ENCODE measurements at regions not wholly inside any gene's neighbourhood (a gene's known extent, or its start where the extent isn't known, plus 50 kb on each side); places are given as distances from the start of the nearest gene placed in this dataset.

- DNase-seq (ENCODE audit: low read depth), result no peak
- TF ChIP-seq, protein P1, sequence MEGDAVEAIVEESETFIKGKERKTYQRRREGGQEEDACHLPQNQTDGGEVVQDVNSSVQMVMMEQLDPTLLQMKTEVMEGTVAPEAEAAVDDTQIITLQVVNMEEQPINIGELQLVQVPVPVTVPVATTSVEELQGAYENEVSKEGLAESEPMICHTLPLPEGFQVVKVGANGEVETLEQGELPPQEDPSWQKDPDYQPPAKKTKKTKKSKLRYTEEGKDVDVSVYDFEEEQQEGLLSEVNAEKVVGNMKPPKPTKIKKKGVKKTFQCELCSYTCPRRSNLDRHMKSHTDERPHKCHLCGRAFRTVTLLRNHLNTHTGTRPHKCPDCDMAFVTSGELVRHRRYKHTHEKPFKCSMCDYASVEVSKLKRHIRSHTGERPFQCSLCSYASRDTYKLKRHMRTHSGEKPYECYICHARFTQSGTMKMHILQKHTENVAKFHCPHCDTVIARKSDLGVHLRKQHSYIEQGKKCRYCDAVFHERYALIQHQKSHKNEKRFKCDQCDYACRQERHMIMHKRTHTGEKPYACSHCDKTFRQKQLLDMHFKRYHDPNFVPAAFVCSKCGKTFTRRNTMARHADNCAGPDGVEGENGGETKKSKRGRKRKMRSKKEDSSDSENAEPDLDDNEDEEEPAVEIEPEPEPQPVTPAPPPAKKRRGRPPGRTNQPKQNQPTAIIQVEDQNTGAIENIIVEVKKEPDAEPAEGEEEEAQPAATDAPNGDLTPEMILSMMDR (conservative IDR thresholded peaks at IDR 0.05; ENCODE audit: low read depth, low read length), result no peak
- H3K4me3 ChIP-seq (ENCODE audit: low read length), result no peak overlapping the region
These were observed 69.0 kb downstream of the KIF2B start for GRCh38 chr17:53891726-53892125.

GRCh38 chr17:53892222-53892621, 69.5 kb downstream of the KIF2B start:
- TF ChIP-seq, protein P1 (conservative IDR thresholded peaks at IDR 0.05; ENCODE audit: low read depth, low read length), result no peak
- H3K4me3 ChIP-seq (ENCODE audit: low read length), result no peak overlapping the region
- DNase-seq (ENCODE audit: low read depth), result no peak

- TF ChIP-seq, protein P1 (conservative IDR thresholded peaks at IDR 0.05; ENCODE audit: low read depth, low read length), result no peak
- DNase-seq (ENCODE audit: low read depth), result no peak
- H3K4me3 ChIP-seq (ENCODE audit: low read length), result no peak overlapping the region
These were observed 71.9 kb downstream of the KIF2B start for GRCh38 chr17:53894591-53894990.

DNA sequence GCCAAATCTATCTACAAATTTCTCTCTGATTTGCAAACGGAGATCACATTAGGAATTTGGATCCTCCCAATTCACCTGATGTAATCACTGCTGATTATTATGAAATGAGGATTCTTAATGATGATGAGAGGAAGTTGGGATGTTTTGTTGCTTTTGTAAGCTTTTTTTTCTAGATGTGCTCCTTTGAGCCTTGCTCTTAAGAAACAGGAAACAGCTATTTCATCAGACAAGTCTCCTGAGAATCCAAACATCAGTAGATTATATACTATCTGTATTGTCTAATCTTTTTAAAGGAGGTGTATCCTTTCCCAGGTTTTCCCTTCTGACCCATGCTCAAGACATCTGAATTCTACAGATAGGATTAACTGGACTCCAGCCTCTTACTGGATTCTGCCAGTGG, 73.3 kb downstream of the KIF2B start:
- DNase-seq (ENCODE audit: low read depth), result no peak
- no peak overlapping the region for H3K4me3 ChIP-seq (ENCODE audit: low read length)
- TF ChIP-seq, protein P1 (conservative IDR thresholded peaks at IDR 0.05; ENCODE audit: low read depth, low read length), result no peak

DNA sequence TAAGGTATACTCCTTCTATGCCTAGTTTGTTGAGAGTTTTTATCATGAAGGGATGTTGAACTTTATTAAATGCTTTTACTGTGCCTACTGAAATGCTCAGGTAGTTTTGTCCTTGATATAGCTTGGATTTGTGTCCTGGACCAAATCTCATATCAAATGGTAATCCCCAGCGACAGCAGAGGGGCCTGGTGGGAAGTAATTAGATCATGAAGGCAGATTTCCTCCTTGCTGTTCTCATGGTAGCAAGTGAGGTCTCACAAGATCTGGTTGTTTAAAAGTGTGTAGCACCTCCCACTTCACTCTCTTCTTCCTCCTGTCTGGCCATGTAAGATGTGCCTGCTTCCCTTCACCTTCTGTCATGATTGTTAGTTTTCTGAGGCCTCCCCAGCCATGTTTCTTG, 78.2 kb downstream of the KIF2B start:
- DNase-seq (ENCODE audit: low read depth), result no peak
- TF ChIP-seq, protein P1 (conservative IDR thresholded peaks at IDR 0.05; ENCODE audit: low read depth, low read length), result no peak
- no peak overlapping the region for H3K4me3 ChIP-seq (ENCODE audit: low read length)

DNA sequence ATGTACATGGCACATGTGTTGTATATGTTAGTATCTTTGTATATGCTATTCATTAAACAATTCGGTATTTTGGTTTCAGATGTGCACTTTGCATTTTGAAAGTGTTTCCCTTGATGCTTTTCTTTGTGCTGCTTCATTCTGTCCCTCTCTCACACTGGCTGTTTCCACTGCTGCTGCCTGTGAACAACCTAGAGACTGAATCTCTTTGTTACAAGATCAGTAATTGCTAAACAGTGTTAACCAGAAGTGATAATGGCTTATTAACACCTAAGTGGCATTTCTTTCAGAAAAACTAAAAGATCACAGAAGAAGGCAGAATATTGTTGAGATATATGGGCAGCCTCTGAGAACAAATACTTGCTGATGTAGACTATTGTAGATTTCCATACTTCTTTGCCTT, 84.7 kb downstream of the KIF2B start:
- TF ChIP-seq, protein P1 (conservative IDR thresholded peaks at IDR 0.05; ENCODE audit: low read depth, low read length), result no peak
- H3K4me3 ChIP-seq (ENCODE audit: low read length), result no peak overlapping the region
- no peak for DNase-seq (ENCODE audit: low read depth)

DNA sequence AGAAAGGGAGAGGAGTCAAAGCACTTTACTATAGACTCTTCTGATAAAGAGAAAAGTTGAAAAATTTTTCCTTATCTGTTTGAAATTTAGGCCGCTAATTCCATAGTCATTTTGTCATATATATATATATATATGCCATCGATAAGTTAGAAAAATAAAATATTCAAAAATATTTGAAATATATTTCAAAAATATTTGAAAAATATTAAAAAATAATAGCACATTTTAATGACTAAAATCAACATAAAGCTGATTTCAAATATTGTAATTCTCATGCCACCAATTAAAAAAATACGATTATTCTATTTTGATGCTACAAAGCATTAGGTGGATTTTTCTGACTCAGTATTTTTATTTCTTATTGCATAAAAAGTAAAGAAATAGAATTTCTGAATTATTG, 87.1 kb downstream of the KIF2B start:
- DNase-seq (ENCODE audit: low read depth), result no peak
- TF ChIP-seq, protein P1 (conservative IDR thresholded peaks at IDR 0.05; ENCODE audit: low read depth, low read length), result no peak
- H3K4me3 ChIP-seq (ENCODE audit: low read length), result no peak overlapping the region
